Body of pancreas (tissue), 4 donors: ENCODE measurements at regions not wholly inside any gene's neighbourhood (a gene's known extent, or its start where the extent isn't known, plus 50 kb on each side); places are given as distances from the start of the nearest gene placed in this dataset.
A peak's percentile ranks its signal among the peaks of the same experiment; 100 is the strongest.
"Not testable (repeated sequence)": the region's sequence is repeated elsewhere in the genome, so short reads cannot be mapped to it uniquely, and the experiment has no call there.

ENCODE experiments used
- ATAC-seq: fragments of 150-250 bp; one replicate; pipeline ENCODE4 v1.9.1; 2016
- DNase-seq, 4 donors: peaks; one replicate each; pipeline ENCODE4 v3.0.0-alpha.2; 2019
- H3K27ac ChIP-seq, 4 donors: fragments of 200-600 bp; sonication (generic); 1 replicate in 3 of 4; 2 replicates in 1 of 4; pipeline versions ENCODE4 v1.5.1 to v1.6.1; 2016 to 2019; ENCODE audit warnings: mild to moderate bottlenecking in 1 of 4, mixed read lengths in 1 of 4, moderate library complexity in 1 of 4
- H3K27me3 ChIP-seq, 2 donors: fragments of 200-600 bp; sonication (generic); one replicate each; pipeline ENCODE4 v1.6.0; 2016; ENCODE audit warnings: mild to moderate bottlenecking in 1 of 2
- H3K36me3 ChIP-seq, 2 donors: fragments of 200-600 bp; sonication (generic); replicated peaks in 1 of 2; 2 replicates each; pipeline ENCODE4 v1.5.1; 2016; ENCODE audit warnings: low read depth in 2 of 2; ENCODE audit not compliant: insufficient read depth in 1 of 2
- H3K4me1 ChIP-seq: fragments of 200-600 bp; sonication (generic); one replicate; pipeline ENCODE4 v1.6.0; 2016
- H3K4me3 ChIP-seq, 2 donors: fragments of 200-600 bp; sonication (generic); 1 replicate in 1 of 2; 2 replicates in 1 of 2; pipeline ENCODE4 v1.5.1; 2016 to 2019
- H3K9me3 ChIP-seq, 3 donors: fragments of 200-600 bp; sonication (generic); 1 replicate in 2 of 3; 2 replicates in 1 of 3; pipeline ENCODE4 v1.5.1; 2016
- CTCF ChIP-seq, 7 experiments: fragments of 450-650 bp in 4 of 7; fragments of 200-600 bp in 3 of 7; sonication (generic) in 3 of 7; IDR thresholded peaks; one replicate each; pipeline ENCODE4 v1.5.1; 2016 to 2019; ENCODE audit warnings: antibody characterized with exemption in 7 of 7
- POLR2A ChIP-seq, 3 donors: fragments of 450-650 bp; IDR thresholded peaks; one replicate each; pipeline ENCODE4 v1.6.1; 2016; ENCODE audit warnings: antibody characterized with exemption in 3 of 3, mild to moderate bottlenecking in 2 of 3
- WGBS, 2 donors: methylation state at CpG; one replicate each; pipeline ENCODE4 v1.1.5; 2017; 5-methylcytosine and 5-hydroxymethylcytosine counted together
- intact Hi-C: fragments of 100-400 bp; cut with DNase I; formaldehyde crosslinking; loops from one replicate; pipeline ENCODE4 v1.15.1; 2023

GRCh38 chr5:1647580-1647979 is 123.8 kb upstream of the LPCAT1 start:
- 66 to 68% methylated on average over 7 to 9 of the region's 9 CpGs for WGBS, 2 donors
- intact Hi-C loops: loop anchor here (5.0 kb wide), 1 partner anchor 470 kb away; no protein-coding TSS in a partner anchor
- Histone ChIP-seq H3K9me3 (no peaks in the 10 kb centered on the region), H3K4me1 (peaks cover 11% of the 10 kb centered on the region), H3K4me3 (no peak overlapping the region), H3K27me3 (peaks cover 0 to 20% of the 10 kb centered on the region in 2 donors), H3K27ac (no peak overlapping the region), H3K36me3 (no peaks in the 10 kb centered on the region)
- ATAC-seq (no peak), DNase-seq (no peak)
- no peak for TF ChIP-seq CTCF (IDR thresholded peaks at IDR 0.05)
- no peak for TF ChIP-seq POLR2A (IDR thresholded peaks at IDR 0.05)

GRCh38 chr5:1644810-1645571 is 121.2 kb upstream of the LPCAT1 start:
- Histone ChIP-seq H3K36me3 (no peaks in the 10 kb centered on the region), H3K9me3 (no peaks in the 10 kb centered on the region), H3K4me3 (no peak overlapping the region), H3K4me1 (peaks cover 11% of the 10 kb centered on the region), H3K27me3 (peaks cover 0 to 23% of the 10 kb centered on the region in 2 donors), H3K27ac (no peak overlapping the region)
- TF ChIP-seq CTCF (IDR thresholded peaks at IDR 0.05): peak; percentile 61 to 93 (median 86)
- no peak for TF ChIP-seq POLR2A (IDR thresholded peaks at IDR 0.05)
- 6 to 16% methylated on average over 7 to 48 of the region's 52 CpGs for WGBS, 2 donors
- DNase-seq (peak; percentile 81 to 86 (median 83)), ATAC-seq (peak; percentile 91)
- intact Hi-C loops: loop anchor here (5.0 kb wide), 1 partner anchor 468 kb away; no protein-coding TSS in a partner anchor

GRCh38 chr5:1644393-1644809 is 120.6 kb upstream of the LPCAT1 start:
- Histone ChIP-seq H3K4me1 (peaks cover 11% of the 10 kb centered on the region), H3K27me3 (peaks cover 0 to 23% of the 10 kb centered on the region in 2 donors)
- 3 to 4% methylated on average over 11 to 15 of the region's 22 CpGs for WGBS, 2 donors
- ATAC-seq, H3K27ac ChIP-seq, H3K36me3 ChIP-seq, H3K4me3 ChIP-seq, DNase-seq, intact Hi-C loops, H3K9me3 ChIP-seq: not testable (repeated sequence)

GRCh38 chr5:1643651-1644392 is 120.1 kb upstream of the LPCAT1 start:
- intact Hi-C loops: no loop called here

More at GRCh38 chr5:1643651-1644392, 120.1 kb upstream of the LPCAT1 start:
- Histone ChIP-seq H3K4me1 (peaks cover 11% of the 10 kb centered on the region), H3K9me3 (no peaks in the 10 kb centered on the region), H3K27ac (no peak overlapping the region), H3K36me3 (no peaks in the 10 kb centered on the region), H3K4me3 (no peak overlapping the region), H3K27me3 (peaks cover 0 to 23% of the 10 kb centered on the region in 2 donors)
- ATAC-seq (no peak), DNase-seq (no peak)
- 10 to 17% methylated on average over 9 to 14 of the region's 14 CpGs for WGBS, 2 donors
- TF ChIP-seq CTCF (IDR thresholded peaks at IDR 0.05): no peak
- TF ChIP-seq POLR2A (IDR thresholded peaks at IDR 0.05): no peak
